Fibroblast of pulmonary artery (primary cell): ENCODE measurements at regions not wholly inside any gene's neighbourhood (a gene's known extent, or its start where the extent isn't known, plus 50 kb on each side); places are given as distances from the start of the nearest gene placed in this dataset.

Experiments used
- DNase-seq: peaks from one replicate; pipeline ENCODE4 v3.0.0-alpha.2; 2010; ENCODE audit warnings: low read depth
- H3K4me3 ChIP-seq: replicated peaks from 2 replicates; pipeline ENCODE4 v1.5.1; 2011; ENCODE audit warnings: low read depth, mild to moderate bottlenecking, control low read depth, low read length, moderate library complexity
- TF ChIP-seq, protein P1 (sequence below): IDR thresholded peaks from 2 replicates; pipeline ENCODE4 v1.5.1; 2011; ENCODE audit warnings: mild to moderate bottlenecking, control low read depth, low read length, inconsistent platforms; ENCODE audit errors: missing control alignments

DNA sequence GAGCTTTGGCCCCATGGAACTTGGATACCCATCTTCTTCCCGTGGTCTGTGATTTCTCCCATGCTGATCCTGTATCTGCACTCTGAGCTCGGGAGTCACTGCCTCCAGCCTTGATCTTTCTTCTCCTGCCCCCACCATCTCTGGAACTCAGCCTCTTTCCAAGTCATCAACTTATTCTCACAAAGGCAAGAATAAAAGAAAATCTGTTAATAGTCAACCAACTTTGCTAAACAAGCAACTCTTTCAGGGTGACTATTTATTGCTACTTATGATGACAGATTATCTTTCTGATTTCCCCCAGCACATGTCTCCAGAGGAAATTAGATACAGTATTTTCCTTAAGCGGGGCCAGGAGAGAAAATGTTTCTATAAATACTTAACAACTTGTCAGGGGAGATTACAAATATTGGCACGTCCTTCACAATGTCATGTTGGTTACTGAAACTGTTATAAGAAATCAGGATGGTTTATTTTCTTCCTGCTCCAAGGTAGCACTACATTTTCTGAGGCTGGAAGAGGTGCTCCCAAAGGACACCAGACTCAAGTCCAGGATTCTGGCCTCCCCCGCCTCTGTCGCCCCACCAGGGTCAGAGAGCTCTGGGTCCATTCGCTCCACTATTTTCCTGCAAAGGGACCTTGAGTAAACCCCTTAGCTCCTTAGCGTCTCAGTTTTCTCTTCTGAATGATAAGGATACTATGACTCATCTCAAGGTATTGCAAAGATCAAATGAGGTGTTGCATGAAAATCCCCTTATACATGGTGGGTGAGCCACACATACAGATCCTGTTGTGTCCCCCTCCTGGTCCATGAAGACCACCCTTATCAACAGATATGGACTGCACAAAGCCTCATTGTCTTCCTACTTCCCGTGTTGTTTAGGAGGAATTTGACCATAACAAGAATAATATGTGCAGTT lies 205.2 kb upstream of the WSCD1 start:
- DNase-seq = no peak
- TF ChIP-seq, protein P1, sequence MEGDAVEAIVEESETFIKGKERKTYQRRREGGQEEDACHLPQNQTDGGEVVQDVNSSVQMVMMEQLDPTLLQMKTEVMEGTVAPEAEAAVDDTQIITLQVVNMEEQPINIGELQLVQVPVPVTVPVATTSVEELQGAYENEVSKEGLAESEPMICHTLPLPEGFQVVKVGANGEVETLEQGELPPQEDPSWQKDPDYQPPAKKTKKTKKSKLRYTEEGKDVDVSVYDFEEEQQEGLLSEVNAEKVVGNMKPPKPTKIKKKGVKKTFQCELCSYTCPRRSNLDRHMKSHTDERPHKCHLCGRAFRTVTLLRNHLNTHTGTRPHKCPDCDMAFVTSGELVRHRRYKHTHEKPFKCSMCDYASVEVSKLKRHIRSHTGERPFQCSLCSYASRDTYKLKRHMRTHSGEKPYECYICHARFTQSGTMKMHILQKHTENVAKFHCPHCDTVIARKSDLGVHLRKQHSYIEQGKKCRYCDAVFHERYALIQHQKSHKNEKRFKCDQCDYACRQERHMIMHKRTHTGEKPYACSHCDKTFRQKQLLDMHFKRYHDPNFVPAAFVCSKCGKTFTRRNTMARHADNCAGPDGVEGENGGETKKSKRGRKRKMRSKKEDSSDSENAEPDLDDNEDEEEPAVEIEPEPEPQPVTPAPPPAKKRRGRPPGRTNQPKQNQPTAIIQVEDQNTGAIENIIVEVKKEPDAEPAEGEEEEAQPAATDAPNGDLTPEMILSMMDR = no peak
- no peak overlapping the region for H3K4me3 ChIP-seq

DNA sequence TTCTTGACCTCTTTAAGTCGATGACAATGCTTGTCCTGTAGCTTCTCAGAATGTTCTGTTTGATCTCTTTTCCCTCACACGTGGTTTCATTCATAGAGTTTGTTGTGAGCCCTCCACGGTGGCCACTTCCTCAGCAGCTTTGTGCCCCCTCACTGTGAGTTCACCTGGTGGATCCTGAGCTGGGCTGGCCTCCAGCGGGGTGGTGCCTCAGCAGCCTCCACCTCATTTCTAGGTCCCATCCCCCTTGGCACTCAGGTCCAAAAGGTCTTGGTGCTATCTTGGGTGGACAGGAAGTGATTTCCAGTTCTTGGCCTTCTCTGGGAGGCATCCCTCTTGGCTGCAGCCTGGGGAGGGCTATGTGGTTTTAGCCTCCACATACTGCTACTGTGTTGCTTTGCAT lies 203.2 kb upstream of the WSCD1 start:
- no peak for DNase-seq
- TF ChIP-seq, protein P1 = no peak
- H3K4me3 ChIP-seq = no peak overlapping the region

DNA sequence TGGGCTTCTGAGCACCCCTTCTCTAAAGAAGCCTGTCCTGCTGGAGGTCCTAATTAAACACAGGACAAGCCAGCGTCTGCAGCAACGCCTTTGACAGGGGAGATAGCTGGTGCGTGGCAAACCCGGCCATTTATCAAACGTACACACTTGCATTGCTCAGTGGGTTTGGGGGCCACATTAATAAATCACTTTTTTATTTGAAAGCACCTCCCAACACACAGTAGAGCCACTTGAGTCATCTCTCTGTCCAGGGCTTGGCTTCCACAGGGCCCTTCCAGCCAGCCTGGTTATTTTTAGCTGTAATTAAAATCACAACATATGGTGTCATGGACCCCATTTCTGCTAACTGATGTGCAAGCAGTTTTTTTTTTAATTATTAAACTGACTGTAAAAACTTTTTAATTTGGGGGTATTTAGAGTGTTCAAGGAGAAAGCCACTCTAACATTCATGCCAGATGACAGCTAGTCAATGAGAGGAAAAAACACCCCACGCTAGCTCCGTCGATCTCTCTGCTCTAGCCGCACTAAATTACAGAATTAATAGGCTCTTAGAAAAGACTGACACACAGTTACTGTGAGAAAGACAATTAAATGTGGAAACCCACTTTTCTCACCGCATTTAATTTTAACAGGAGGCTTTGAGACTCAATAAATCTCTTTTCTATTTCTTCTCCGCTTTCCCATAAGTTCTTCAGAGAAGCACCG lies 201.0 kb upstream of the WSCD1 start:
- TF ChIP-seq, protein P1 = no peak
- no peak overlapping the region for H3K4me3 ChIP-seq
- no peak for DNase-seq

DNA sequence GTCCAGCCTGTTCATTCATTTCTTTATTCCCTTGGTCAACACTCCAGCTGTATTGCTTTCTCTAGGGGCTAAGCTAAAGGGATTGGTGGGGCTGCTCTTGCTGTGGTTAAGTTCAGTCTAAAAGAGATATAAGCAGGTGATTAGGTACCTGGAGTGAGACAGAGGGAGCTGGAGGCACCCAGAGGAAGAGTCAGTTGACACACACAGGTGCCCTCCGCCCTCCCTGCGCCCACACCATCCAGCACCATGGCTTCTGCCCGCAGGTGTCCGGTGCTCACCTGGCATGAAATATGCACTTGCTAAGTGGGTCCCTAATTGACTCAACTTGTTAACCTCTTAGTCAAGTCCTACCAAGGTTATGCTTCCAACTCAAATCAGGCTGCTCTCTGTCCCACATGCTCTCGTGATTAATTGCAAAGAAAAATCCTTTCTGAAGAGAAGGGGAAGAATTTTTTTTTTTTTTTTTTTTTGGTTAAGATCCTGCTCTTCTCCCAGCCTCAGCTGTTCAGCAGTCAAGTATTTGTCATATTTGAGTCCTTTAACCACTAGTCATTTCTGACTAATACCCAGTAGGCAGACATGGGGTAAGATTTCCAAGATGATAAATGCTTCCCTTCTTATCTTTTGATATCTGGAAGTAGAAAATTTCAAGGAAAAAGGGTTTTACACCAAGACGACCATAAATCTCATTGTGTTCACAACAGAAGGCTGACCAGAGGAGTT lies 199.8 kb upstream of the WSCD1 start:
- TF ChIP-seq, protein P1 = no peak
- H3K4me3 ChIP-seq = no peak overlapping the region
- DNase-seq = no peak

- H3K4me3 ChIP-seq = no peak overlapping the region
- TF ChIP-seq, protein P1 = no peak
- DNase-seq = no peak
Observed at GRCh38 chr17:5871666-5872065, 198.5 kb upstream of the WSCD1 start.

GRCh38 chr17:5872831-5873230 lies 197.3 kb upstream of the WSCD1 start:
- H3K4me3 ChIP-seq = no peak overlapping the region
- TF ChIP-seq, protein P1 = no peak
- no peak for DNase-seq
